Type B pancreatic cell (in vitro differentiated cells): ENCODE measurements at regions not wholly inside any gene's neighbourhood (a gene's known extent, or its start where the extent isn't known, plus 50 kb on each side); places are given as distances from the start of the nearest gene placed in this dataset.

Experiments
- DNase-seq: peaks from one replicate; pipeline ENCODE4 v3.0.0; 2021; ENCODE audit warnings: mixed read lengths; ENCODE audit not compliant: unreplicated experiment; ENCODE audit errors: extremely low spot score
- H3K27ac Mint-ChIP-seq: 2 replicates; pipeline ENCODE4 v1.8.0; 2021; ENCODE audit warnings: mild to moderate bottlenecking, mixed read lengths
- H3K27me3 Mint-ChIP-seq: 2 replicates; pipeline ENCODE4 v1.8.0; 2021; ENCODE audit warnings: mixed read lengths
- H3K36me3 Mint-ChIP-seq: 2 replicates; pipeline ENCODE4 v1.8.0; 2021; ENCODE audit warnings: mixed read lengths
- H3K4me1 Mint-ChIP-seq: one replicate; pipeline ENCODE4 v1.8.0; 2021; ENCODE audit warnings: mixed read lengths; ENCODE audit not compliant: unreplicated experiment
- H3K4me3 Mint-ChIP-seq: 2 replicates; pipeline ENCODE4 v1.8.0; 2021; ENCODE audit warnings: mild to moderate bottlenecking, mixed read lengths
- H3K9me3 Mint-ChIP-seq: 2 replicates; pipeline ENCODE4 v1.8.0; 2021; ENCODE audit warnings: mixed read lengths
- CTCF ChIP-seq: fragments of 200-600 bp; sonication (generic); conservative IDR thresholded peaks from 2 replicates; pipeline ENCODE4 v1.5.0; 2021; ENCODE audit warnings: antibody characterized with exemption, mild to moderate bottlenecking

GRCh38 chr21:35683664-35684304 lies 376.5 kb downstream of the SETD4 start:
- Mint-ChIP-seq H3K9me3 (no peaks in the 10 kb centered on the region), H3K27me3 (peaks cover 26% of the 10 kb centered on the region), H3K27ac (no peak overlapping the region), H3K4me3 (no peak overlapping the region), H3K36me3 (no peaks in the 10 kb centered on the region), H3K4me1 (no peaks in the 10 kb centered on the region)
- no peak for TF ChIP-seq CTCF
- DNase-seq: no peak

GRCh38 chr21:35682904-35683549 lies 377.3 kb downstream of the SETD4 start:
- no peak for DNase-seq
- no peaks in the 10 kb centered on the region for H3K36me3 Mint-ChIP-seq
- H3K4me1 Mint-ChIP-seq: no peaks in the 10 kb centered on the region
- no peak for TF ChIP-seq CTCF
- H3K27ac Mint-ChIP-seq: no peak overlapping the region
- H3K4me3 Mint-ChIP-seq: no peak overlapping the region
- H3K9me3 Mint-ChIP-seq: peaks cover 5% of the 10 kb centered on the region
- H3K27me3 Mint-ChIP-seq: peaks cover 30% of the 10 kb centered on the region

- no peak for DNase-seq
- TF ChIP-seq CTCF: no peak
- no peaks in the 10 kb centered on the region for H3K36me3 Mint-ChIP-seq
- H3K4me3 Mint-ChIP-seq: no peak overlapping the region
- peaks cover 27% of the 10 kb centered on the region for H3K27me3 Mint-ChIP-seq
- H3K4me1 Mint-ChIP-seq: no peaks in the 10 kb centered on the region
- peaks cover 5% of the 10 kb centered on the region for H3K9me3 Mint-ChIP-seq
- no peak overlapping the region for H3K27ac Mint-ChIP-seq
Observed at GRCh38 chr21:35681946-35682345, 378.4 kb downstream of the SETD4 start.

GRCh38 chr21:35679076-35679475 lies 381.2 kb downstream of the SETD4 start:
- no peak for TF ChIP-seq CTCF
- peaks cover 30% of the 10 kb centered on the region for H3K27me3 Mint-ChIP-seq

GRCh38 chr21:35678393-35678792 lies 381.9 kb downstream of the SETD4 start:
- DNase-seq: no peak
- H3K36me3 Mint-ChIP-seq: no peaks in the 10 kb centered on the region
- H3K4me3 Mint-ChIP-seq: no peak overlapping the region
- TF ChIP-seq CTCF: no peak
- H3K27me3 Mint-ChIP-seq: peaks cover 30% of the 10 kb centered on the region
- H3K4me1 Mint-ChIP-seq: peaks cover 8% of the 10 kb centered on the region
- no peak overlapping the region for H3K27ac Mint-ChIP-seq
- H3K9me3 Mint-ChIP-seq: peaks cover 5% of the 10 kb centered on the region

More at GRCh38 chr21:35679076-35679475, 381.2 kb downstream of the SETD4 start:
- H3K4me3 Mint-ChIP-seq: no peak overlapping the region
- no peaks in the 10 kb centered on the region for H3K36me3 Mint-ChIP-seq
- no peak overlapping the region for H3K27ac Mint-ChIP-seq
- H3K4me1 Mint-ChIP-seq: peaks cover 6% of the 10 kb centered on the region
- H3K9me3 Mint-ChIP-seq: peaks cover 5% of the 10 kb centered on the region
- no peak for DNase-seq
